MM.1S (cell line): ENCODE measurements at regions not wholly inside any gene's neighbourhood (a gene's known extent, or its start where the extent isn't known, plus 50 kb on each side); places are given as distances from the start of the nearest gene placed in this dataset.

Source experiments
- DNase-seq: peaks from one replicate; pipeline ENCODE4 v3.0.0-alpha.2; 2015
- H2AFZ ChIP-seq: fragments of 300-600 bp; sonication (generic); 2 replicates; pipeline ENCODE4 v1.6.0; 2016; ENCODE audit warnings: antibody characterized with exemption, low read length
- H3F3A ChIP-seq: fragments of 300-600 bp; sonication (generic); 2 replicates; pipeline ENCODE4 v1.6.1; 2016; ENCODE audit warnings: mild to moderate bottlenecking, antibody characterized with exemption, low read length, moderate library complexity, mixed read lengths; ENCODE audit not compliant: insufficient read depth
- H3K27ac ChIP-seq: fragments of 300-600 bp; sonication (generic); 2 replicates; pipeline ENCODE4 v1.5.1; 2016; ENCODE audit warnings: mild to moderate bottlenecking, low read length
- H3K27me3 ChIP-seq: fragments of 300-600 bp; sonication (generic); replicated peaks from 2 replicates; pipeline ENCODE4 v1.6.0; 2016; ENCODE audit warnings: low read length; ENCODE audit not compliant: insufficient read depth
- H3K36me3 ChIP-seq: fragments of 300-600 bp; sonication (generic); replicated peaks from 2 replicates; pipeline ENCODE4 v1.6.1; 2016; ENCODE audit warnings: mild to moderate bottlenecking, low read length, mixed read lengths; ENCODE audit not compliant: insufficient read depth
- H3K4me1 ChIP-seq: fragments of 300-600 bp; sonication (generic); 2 replicates; pipeline ENCODE4 v1.6.1; 2016; ENCODE audit warnings: low read length, mixed read lengths
- H3K4me2 ChIP-seq: fragments of 300-600 bp; sonication (generic); 2 replicates; pipeline ENCODE4 v1.6.0; 2016; ENCODE audit warnings: low read depth, low read length
- H3K4me3 ChIP-seq: fragments of 300-600 bp; sonication (generic); 2 replicates; pipeline ENCODE4 v1.5.1; 2016; ENCODE audit warnings: low read length, mixed read lengths
- H3K79me2 ChIP-seq: fragments of 300-600 bp; sonication (generic); 2 replicates; pipeline ENCODE4 v1.6.1; 2016; ENCODE audit warnings: mixed run types, low read length, mixed read lengths
- H3K9ac ChIP-seq: fragments of 300-600 bp; sonication (generic); 2 replicates; pipeline ENCODE4 v1.6.1; 2016; ENCODE audit warnings: low read length, mixed read lengths
- H3K9me2 ChIP-seq: fragments of 300-600 bp; sonication (generic); replicated peaks from 2 replicates; pipeline ENCODE4 v1.6.1; 2016; ENCODE audit warnings: mild to moderate bottlenecking, low read length, mixed read lengths; ENCODE audit not compliant: insufficient read depth
- H3K9me3 ChIP-seq: fragments of 300-600 bp; sonication (generic); replicated peaks from 2 replicates; pipeline ENCODE4 v1.6.1; 2016; ENCODE audit warnings: mild to moderate bottlenecking, low read length, mixed read lengths; ENCODE audit not compliant: insufficient read depth
- H4K20me1 ChIP-seq: fragments of 300-600 bp; sonication (generic); 2 replicates; pipeline ENCODE4 v1.6.1; 2016; ENCODE audit warnings: mild to moderate bottlenecking, low read length, moderate library complexity, mixed read lengths; ENCODE audit not compliant: insufficient read depth
- CTCF ChIP-seq: fragments of 300-600 bp; sonication (generic); IDR thresholded peaks from 2 replicates; pipeline ENCODE4 v1.5.1; 2016; ENCODE audit warnings: antibody characterized with exemption, low read length, mixed read lengths
- EZH2 ChIP-seq: fragments of 300-600 bp; sonication (generic); optimal IDR thresholded peaks from 2 replicates; pipeline ENCODE3; 2017; ENCODE audit warnings: low read depth, mild to moderate bottlenecking, antibody characterized with exemption, low read length, mixed read lengths
- EZH2phosphoT487 ChIP-seq: fragments of 300-600 bp; sonication (generic); IDR thresholded peaks from 2 replicates; pipeline ENCODE4 v1.6.1; 2018; ENCODE audit warnings: antibody characterized with exemption, low read length

- Histone ChIP-seq H3K36me3 (no peaks in the 10 kb centered on the region), H3F3A (no peaks in the 10 kb centered on the region; the same call in 1 of the 2 replicates), H4K20me1 (no peaks in the 10 kb centered on the region), H3K4me3 (peak overlapping the region; percentile 33), H3K9me2 (no peaks in the 10 kb centered on the region), H3K27ac (peak overlapping the region; percentile 5; the same call in 1 of the 2 replicates), H3K27me3 (no peaks in the 10 kb centered on the region), H3K79me2 (no peaks in the 10 kb centered on the region), H3K4me2 (peak overlapping the region; percentile 47), H3K4me1 (peaks cover 3% of the 10 kb centered on the region; the same call in 1 of the 2 replicates), H2AFZ (no peak overlapping the region), H3K9me3 (no peaks in the 10 kb centered on the region), H3K9ac (no peak overlapping the region)
- DNase-seq, result peak; percentile 80
- TF ChIP-seq EZH2 (no peak), CTCF (no peak)
Measured at GRCh38 chr21:16308269-16308668, 578.5 kb downstream of the USP25 start.

- Histone ChIP-seq H3K9me2 (no peaks in the 10 kb centered on the region), H3K27me3 (no peaks in the 10 kb centered on the region), H3F3A (no peaks in the 10 kb centered on the region; the same call in 1 of the 2 replicates), H3K4me3 (no peak overlapping the region), H3K9me3 (no peaks in the 10 kb centered on the region), H3K36me3 (no peaks in the 10 kb centered on the region), H3K4me1 (peaks cover 3% of the 10 kb centered on the region; the same call in 1 of the 2 replicates), H3K27ac (no peak overlapping the region), H3K9ac (no peak overlapping the region), H3K4me2 (no peak overlapping the region), H4K20me1 (no peaks in the 10 kb centered on the region), H3K79me2 (no peaks in the 10 kb centered on the region), H2AFZ (no peak overlapping the region)
- DNase-seq, result no peak
- TF ChIP-seq EZH2 (no peak), EZH2phosphoT487 (no peak), CTCF (no peak)
Measured at GRCh38 chr21:16309250-16309971, 579.6 kb downstream of the USP25 start.

GRCh38 chr21:16310176-16310575 is 580.4 kb downstream of the USP25 start:
- no peaks in the 10 kb centered on the region for H3K79me2 ChIP-seq
- peaks cover 3% of the 10 kb centered on the region; the same call in 1 of the 2 replicates for H3K4me1 ChIP-seq
- no peak for DNase-seq
- no peaks in the 10 kb centered on the region; the same call in 1 of the 2 replicates for H3F3A ChIP-seq
- H3K4me2 ChIP-seq, result no peak overlapping the region
- no peak overlapping the region for H2AFZ ChIP-seq
- no peak overlapping the region for H3K9ac ChIP-seq
- H3K4me3 ChIP-seq, result no peak overlapping the region
- no peaks in the 10 kb centered on the region for H3K9me2 ChIP-seq
- no peaks in the 10 kb centered on the region for H3K36me3 ChIP-seq
- H3K27me3 ChIP-seq, result no peaks in the 10 kb centered on the region
- H4K20me1 ChIP-seq, result no peaks in the 10 kb centered on the region
- no peaks in the 10 kb centered on the region for H3K9me3 ChIP-seq
- no peak for TF ChIP-seq EZH2phosphoT487
- H3K27ac ChIP-seq, result no peak overlapping the region

GRCh38 chr21:16311229-16311628 is 581.4 kb downstream of the USP25 start:
- Histone ChIP-seq H3K9ac (no peak overlapping the region), H3K79me2 (no peaks in the 10 kb centered on the region), H4K20me1 (no peaks in the 10 kb centered on the region), H3K4me3 (no peak overlapping the region), H3K4me1 (peaks cover 3% of the 10 kb centered on the region; the same call in 1 of the 2 replicates), H3K4me2 (no peak overlapping the region), H3K27me3 (no peaks in the 10 kb centered on the region), H3K9me3 (no peaks in the 10 kb centered on the region), H2AFZ (no peak overlapping the region), H3F3A (no peaks in the 10 kb centered on the region; the same call in 1 of the 2 replicates), H3K9me2 (no peaks in the 10 kb centered on the region), H3K27ac (no peak overlapping the region), H3K36me3 (no peaks in the 10 kb centered on the region)
- TF ChIP-seq EZH2, result no peak
- TF ChIP-seq CTCF, result no peak
- no peak for TF ChIP-seq EZH2phosphoT487
- DNase-seq, result no peak
